ENCODE measurements at regions not wholly inside any gene's neighbourhood (a gene's known extent, or its start where the extent isn't known, plus 50 kb on each side); places are given as distances from the start of the nearest gene placed in this dataset.

DNA sequence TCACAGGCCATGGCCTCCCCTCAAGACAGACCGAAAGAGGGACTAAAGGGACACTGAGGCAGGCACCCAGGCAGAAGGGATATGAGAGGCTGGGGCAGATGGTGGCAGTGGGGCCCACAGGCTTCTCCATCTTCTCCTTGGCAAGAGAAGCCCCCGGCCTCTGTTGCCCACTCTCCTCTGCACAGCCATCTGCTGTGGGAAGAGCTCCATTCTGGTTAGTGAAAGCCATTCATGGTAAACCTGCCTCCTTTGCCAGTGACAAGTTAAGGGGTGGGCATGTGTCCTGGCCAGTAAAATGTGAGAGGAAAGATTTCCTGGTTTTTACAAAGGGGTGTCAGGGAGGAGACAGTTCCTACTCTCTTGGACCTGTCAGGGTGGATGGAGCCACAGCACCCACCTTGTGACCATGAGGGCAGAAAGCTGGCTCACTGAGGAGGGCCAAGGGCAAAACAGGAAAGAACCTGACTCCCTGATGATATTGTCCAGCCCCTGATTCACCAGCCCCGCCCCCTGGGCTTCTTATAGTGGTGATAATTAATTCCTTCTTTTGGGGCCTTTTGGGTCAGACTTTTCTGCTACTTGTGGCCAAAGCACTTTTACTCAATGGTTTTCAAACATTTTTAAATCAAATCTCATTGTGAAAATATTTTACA lies 130.4 kb upstream of the SMAD3 start:
- Mint-ChIP-seq H3K36me3 (peaks cover 0 to 31% (median 3%) of the 10 kb centered on the region in 3 donors), H3K27me3 (peaks cover 17 to 23% of the 10 kb centered on the region in 2 donors), H3K4me3 (no peak overlapping the region), H3K4me1 (no peaks in the 10 kb centered on the region), H3K27ac (no peak overlapping the region), H3K9me3 (peaks cover 6 to 13% (median 6%) of the 10 kb centered on the region in 5 donors)
- Histone ChIP-seq H3K27ac (ENCODE audit: low read depth, low read length) (no peak overlapping the region), H3K27me3 (ENCODE audit: insufficient read depth, low read length, poor library complexity, severe bottlenecking) (no peaks in the 10 kb centered on the region), H3K9me3 (ENCODE audit: low read length) (no peaks in the 10 kb centered on the region), H3K36me3 (ENCODE audit: insufficient read depth, low read length) (no peaks in the 10 kb centered on the region), H3K4me1 (ENCODE audit: insufficient read depth, low read length) (no peaks in the 10 kb centered on the region), H3K4me3 (ENCODE audit: low read length) (no peak overlapping the region)
- no peak for DNase-seq
- ChIA-PET POLR2A (no interaction called here), CTCF (no interaction called here)

- ChIA-PET POLR2A (no interaction called here), CTCF (interaction anchor here (1.1 kb wide), 1 partner anchor 11 kb away, joined by 3 read pairs; no protein-coding TSS in a partner anchor)
- Mint-ChIP-seq H3K27ac (no peak overlapping the region), H3K36me3 (peaks cover 0 to 31% (median 3%) of the 10 kb centered on the region in 3 donors), H3K4me1 (no peaks in the 10 kb centered on the region), H3K9me3 (peaks cover 6 to 13% (median 6%) of the 10 kb centered on the region in 5 donors), H3K4me3 (no peak overlapping the region), H3K27me3 (peaks cover 17% of the 10 kb centered on the region in 2 donors)
- Histone ChIP-seq H3K36me3 (ENCODE audit: insufficient read depth, low read length) (no peaks in the 10 kb centered on the region), H3K4me1 (ENCODE audit: insufficient read depth, low read length) (no peaks in the 10 kb centered on the region), H3K9me3 (ENCODE audit: low read length) (no peaks in the 10 kb centered on the region), H3K4me3 (ENCODE audit: low read length) (no peak overlapping the region), H3K27me3 (ENCODE audit: insufficient read depth, low read length, poor library complexity, severe bottlenecking) (no peaks in the 10 kb centered on the region), H3K27ac (ENCODE audit: low read depth, low read length) (no peak overlapping the region)
- DNase-seq = no peak
Observed at GRCh38 chr15:66935688-66936087, 129.7 kb upstream of the SMAD3 start.

GRCh38 chr15:66936109-66936860 lies 129.1 kb upstream of the SMAD3 start:
- peaks cover 0 to 31% (median 3%) of the 10 kb centered on the region in 3 donors for H3K36me3 Mint-ChIP-seq
- ChIA-PET CTCF (interaction anchor here (1.1 kb wide), 1 partner anchor 10 kb away, joined by 3 read pairs; no protein-coding TSS in a partner anchor), POLR2A (no interaction called here)
- Histone ChIP-seq H3K36me3 (ENCODE audit: insufficient read depth, low read length) (no peaks in the 10 kb centered on the region), H3K4me3 (ENCODE audit: low read length) (no peak overlapping the region), H3K4me1 (ENCODE audit: insufficient read depth, low read length) (no peaks in the 10 kb centered on the region), H3K27ac (ENCODE audit: low read depth, low read length) (no peak overlapping the region), H3K27me3 (ENCODE audit: insufficient read depth, low read length, poor library complexity, severe bottlenecking) (no peaks in the 10 kb centered on the region), H3K9me3 (ENCODE audit: low read length) (no peaks in the 10 kb centered on the region)
- H3K27me3 Mint-ChIP-seq = peaks cover 15 to 17% of the 10 kb centered on the region in 2 donors
- DNase-seq = no peak
- peaks cover 6 to 13% (median 6%) of the 10 kb centered on the region in 5 donors for H3K9me3 Mint-ChIP-seq
- H3K27ac Mint-ChIP-seq = no peak overlapping the region
- no peak overlapping the region for H3K4me3 Mint-ChIP-seq
- H3K4me1 Mint-ChIP-seq = no peaks in the 10 kb centered on the region

GRCh38 chr15:66936861-66937582 lies 128.4 kb upstream of the SMAD3 start:
- Mint-ChIP-seq H3K9me3 (peaks cover 6 to 13% (median 6%) of the 10 kb centered on the region in 5 donors), H3K36me3 (peaks cover 0 to 31% (median 3%) of the 10 kb centered on the region in 3 donors), H3K4me1 (no peaks in the 10 kb centered on the region), H3K27me3 (peaks cover 15 to 17% of the 10 kb centered on the region in 2 donors), H3K4me3 (no peak overlapping the region), H3K27ac (no peak overlapping the region)
- DNase-seq = no peak
- Histone ChIP-seq H3K36me3 (ENCODE audit: insufficient read depth, low read length) (no peaks in the 10 kb centered on the region), H3K27ac (ENCODE audit: low read depth, low read length) (no peak overlapping the region), H3K9me3 (ENCODE audit: low read length) (no peaks in the 10 kb centered on the region), H3K4me1 (ENCODE audit: insufficient read depth, low read length) (no peaks in the 10 kb centered on the region), H3K27me3 (ENCODE audit: insufficient read depth, low read length, poor library complexity, severe bottlenecking) (no peaks in the 10 kb centered on the region), H3K4me3 (ENCODE audit: low read length) (no peak overlapping the region)
- ChIA-PET CTCF (interaction anchor here (1.1 kb wide), 1 partner anchor 9 kb away, joined by 3 read pairs; no protein-coding TSS in a partner anchor), POLR2A (no interaction called here)

GRCh38 chr15:66937588-66937987 lies 127.8 kb upstream of the SMAD3 start:
- Mint-ChIP-seq H3K36me3 (peaks cover 0 to 28% (median 3%) of the 10 kb centered on the region in 3 donors), H3K4me1 (no peaks in the 10 kb centered on the region), H3K4me3 (no peak overlapping the region), H3K27ac (no peak overlapping the region), H3K9me3 (peaks cover 2 to 13% (median 6%) of the 10 kb centered on the region in 5 donors), H3K27me3 (peaks cover 14% of the 10 kb centered on the region in 2 donors)
- no peaks in the 10 kb centered on the region for H3K4me1 ChIP-seq (ENCODE audit: insufficient read depth, low read length)
- POLR2A ChIA-PET = no interaction called here
- H3K9me3 ChIP-seq (ENCODE audit: low read length) = no peaks in the 10 kb centered on the region
- no peaks in the 10 kb centered on the region for H3K27me3 ChIP-seq (ENCODE audit: insufficient read depth, low read length, poor library complexity, severe bottlenecking)
- H3K4me3 ChIP-seq (ENCODE audit: low read length) = no peak overlapping the region
- H3K36me3 ChIP-seq (ENCODE audit: insufficient read depth, low read length) = no peaks in the 10 kb centered on the region
- DNase-seq = no peak
- H3K27ac ChIP-seq (ENCODE audit: low read depth, low read length) = no peak overlapping the region
- CTCF ChIA-PET = interaction anchor here (1.4 kb wide), 1 partner anchor 9 kb away, joined by 4 read pairs; no protein-coding TSS in a partner anchor

DNA sequence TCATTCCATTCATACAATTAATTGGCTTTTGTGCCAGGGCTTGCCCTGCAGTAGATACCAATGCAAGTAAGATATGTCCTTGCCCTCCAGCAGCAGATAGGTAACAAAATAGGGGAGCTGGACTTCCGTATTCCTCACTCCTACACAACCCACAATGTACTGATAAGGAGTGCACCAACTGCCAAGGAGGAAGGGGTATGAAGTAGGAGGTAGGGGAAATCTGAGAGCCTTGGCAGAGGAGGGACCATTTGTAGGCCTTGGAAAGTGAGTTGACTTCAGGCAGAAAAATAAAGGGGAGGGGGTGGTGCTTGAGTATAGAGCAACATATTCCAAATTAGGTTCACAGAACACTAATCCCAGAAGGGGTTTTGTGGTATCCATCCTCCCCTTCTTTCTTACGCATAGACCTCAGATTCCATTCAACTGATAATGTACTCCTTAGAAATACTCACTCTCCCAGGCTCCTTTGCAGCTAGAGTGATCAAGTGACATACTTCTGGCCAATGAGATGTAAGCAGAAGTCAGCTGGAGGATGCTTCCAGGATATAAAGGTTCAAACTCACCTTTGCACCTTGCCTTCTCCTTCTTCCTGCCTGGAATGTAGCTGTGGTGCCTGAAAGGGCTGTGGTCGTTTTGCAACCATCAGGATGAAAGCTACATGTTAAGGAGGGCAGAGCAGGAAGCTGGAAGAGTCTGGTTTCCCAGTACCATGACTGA lies 127.1 kb upstream of the SMAD3 start:
- no peak overlapping the region for H3K4me3 Mint-ChIP-seq
- H3K9me3 Mint-ChIP-seq = peaks cover 2 to 13% (median 6%) of the 10 kb centered on the region in 5 donors
- POLR2A ChIA-PET = no interaction called here
- Histone ChIP-seq H3K9me3 (ENCODE audit: low read length) (no peaks in the 10 kb centered on the region), H3K36me3 (ENCODE audit: insufficient read depth, low read length) (no peaks in the 10 kb centered on the region), H3K27me3 (ENCODE audit: insufficient read depth, low read length, poor library complexity, severe bottlenecking) (no peaks in the 10 kb centered on the region), H3K4me3 (ENCODE audit: low read length) (no peak overlapping the region), H3K27ac (ENCODE audit: low read depth, low read length) (no peak overlapping the region), H3K4me1 (ENCODE audit: insufficient read depth, low read length) (no peaks in the 10 kb centered on the region)
- H3K36me3 Mint-ChIP-seq = peaks cover 0 to 27% (median 1%) of the 10 kb centered on the region in 3 donors
- no peak overlapping the region for H3K27ac Mint-ChIP-seq
- peaks cover 7 to 11% of the 10 kb centered on the region in 2 donors for H3K27me3 Mint-ChIP-seq
- no peak for DNase-seq
- no peaks in the 10 kb centered on the region for H3K4me1 Mint-ChIP-seq
- CTCF ChIA-PET = interaction anchor here (1.4 kb wide), 1 partner anchor 8 kb away, joined by 4 read pairs; no protein-coding TSS in a partner anchor

DNA sequence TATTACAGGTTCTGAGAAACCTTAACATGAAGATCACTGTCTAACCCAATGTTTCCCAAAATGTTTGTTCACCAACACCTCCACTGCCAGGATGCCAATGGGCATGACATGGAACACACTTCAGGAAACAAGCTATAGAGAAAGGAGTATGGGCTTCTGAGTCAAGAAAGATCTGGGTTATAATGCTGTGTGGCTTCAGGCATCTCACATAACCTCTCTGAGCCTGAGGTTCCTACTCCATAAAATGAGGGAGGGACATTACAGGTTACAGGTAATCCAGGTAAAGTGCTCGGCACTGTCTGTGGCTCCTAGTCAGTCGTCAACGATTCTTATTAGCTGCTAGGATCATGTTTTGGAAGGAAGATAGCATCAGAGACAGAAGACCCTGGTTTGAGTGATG lies 126.4 kb upstream of the SMAD3 start:
- peaks cover 5 to 11% of the 10 kb centered on the region in 2 donors for H3K27me3 Mint-ChIP-seq
- no peaks in the 10 kb centered on the region for H3K9me3 ChIP-seq (ENCODE audit: low read length)
- no peak overlapping the region for H3K27ac Mint-ChIP-seq
- no peak overlapping the region for H3K27ac ChIP-seq (ENCODE audit: low read depth, low read length)
- peaks cover 2 to 10% (median 6%) of the 10 kb centered on the region in 5 donors for H3K9me3 Mint-ChIP-seq
- no peak overlapping the region for H3K4me3 ChIP-seq (ENCODE audit: low read length)
- H3K36me3 ChIP-seq (ENCODE audit: insufficient read depth, low read length) = no peaks in the 10 kb centered on the region
- H3K4me1 ChIP-seq (ENCODE audit: insufficient read depth, low read length) = no peaks in the 10 kb centered on the region
- ChIA-PET POLR2A (no interaction called here), CTCF (interaction anchor here (0.9 to 1.4 kb wide), 2 partner anchors 8 to 361 kb away, joined by 3 to 4 read pairs; no protein-coding TSS in a partner anchor)
- no peak overlapping the region for H3K4me3 Mint-ChIP-seq
- H3K4me1 Mint-ChIP-seq = no peaks in the 10 kb centered on the region
- H3K27me3 ChIP-seq (ENCODE audit: insufficient read depth, low read length, poor library complexity, severe bottlenecking) = no peaks in the 10 kb centered on the region
- H3K36me3 Mint-ChIP-seq = peaks cover 0 to 21% (median 1%) of the 10 kb centered on the region in 3 donors
- no peak for DNase-seq
